ENCODE measurements at regions not wholly inside any gene's neighbourhood (a gene's known extent, or its start where the extent isn't known, plus 50 kb on each side); places are given as distances from the start of the nearest gene placed in this dataset.

GRCh38 chr21:15644489-15644888 lies 85.3 kb upstream of the USP25 start:
- no peak overlapping the region for H3K27ac ChIP-seq (ENCODE audit: low read depth in 2 of 2, low read length in 2 of 2)
- no peaks in the 10 kb centered on the region for H3K36me3 ChIP-seq (ENCODE audit: control insufficient read depth in 2 of 3, insufficient read depth in 3 of 3, low read length in 3 of 3)
- H3K4me1 ChIP-seq (ENCODE audit: control insufficient read depth in 2 of 3, insufficient read depth in 2 of 3, low read depth in 1 of 3, low read length in 3 of 3) = peaks cover 0 to 2% (median 0%) of the 10 kb centered on the region in 3 donors
- no peak for TF ChIP-seq CTCF (IDR thresholded peaks at IDR 0.05; ENCODE audit: borderline replicate concordance, extremely low read depth, insufficient read depth)
- FAIRE-seq (no peak), DNase-seq (no peak)
- intact Hi-C loops (cut with DNase I) = no loop called here
- H3K9ac ChIP-seq (ENCODE audit: low read length in 3 of 3) = no peak overlapping the region
- no peak overlapping the region for H3K4me3 ChIP-seq (ENCODE audit: low read length in 3 of 3)
- H3K27me3 ChIP-seq (ENCODE audit: control insufficient read depth, insufficient read depth, low read length) = no peaks in the 10 kb centered on the region
- no peaks in the 10 kb centered on the region for H3K9me3 ChIP-seq (ENCODE audit: control insufficient read depth in 2 of 3, insufficient read depth in 1 of 3, low read length in 3 of 3)

DNA sequence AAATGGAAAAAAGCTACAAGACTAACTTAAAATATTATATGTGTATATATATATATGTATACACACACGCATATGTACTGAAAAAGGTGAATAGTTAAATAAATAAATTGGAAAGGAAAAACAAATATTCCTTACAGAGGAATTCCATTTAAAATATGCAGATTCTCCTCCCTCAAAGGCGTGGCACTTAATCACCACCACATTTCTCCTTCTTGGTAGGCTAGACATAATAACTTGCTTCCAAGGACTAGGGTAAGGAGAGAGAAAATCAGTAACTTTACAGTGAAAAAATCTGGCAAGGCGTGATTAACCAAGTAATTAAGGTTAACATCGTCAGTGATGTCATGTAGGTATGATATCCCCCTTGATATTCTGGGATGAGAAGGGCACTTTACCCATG lies 84.0 kb upstream of the USP25 start:
- intact Hi-C loops (cut with DNase I) = no loop called here
- no peaks in the 10 kb centered on the region for H3K27me3 ChIP-seq (ENCODE audit: control insufficient read depth, insufficient read depth, low read length)
- TF ChIP-seq CTCF (IDR thresholded peaks at IDR 0.05; ENCODE audit: borderline replicate concordance, extremely low read depth, insufficient read depth) = no peak
- no peak for FAIRE-seq
- no peak overlapping the region for H3K4me3 ChIP-seq (ENCODE audit: low read length in 3 of 3)
- H3K9ac ChIP-seq (ENCODE audit: low read length in 3 of 3) = no peak overlapping the region
- H3K9me3 ChIP-seq (ENCODE audit: control insufficient read depth in 2 of 3, insufficient read depth in 1 of 3, low read length in 3 of 3) = no peaks in the 10 kb centered on the region
- DNase-seq = no peak
- H3K36me3 ChIP-seq (ENCODE audit: control insufficient read depth in 2 of 3, insufficient read depth in 3 of 3, low read length in 3 of 3) = no peaks in the 10 kb centered on the region
- no peaks in the 10 kb centered on the region for H3K4me1 ChIP-seq (ENCODE audit: control insufficient read depth in 2 of 3, insufficient read depth in 2 of 3, low read depth in 1 of 3, low read length in 3 of 3)
- H3K27ac ChIP-seq (ENCODE audit: low read depth in 2 of 2, low read length in 2 of 2) = no peak overlapping the region

DNA sequence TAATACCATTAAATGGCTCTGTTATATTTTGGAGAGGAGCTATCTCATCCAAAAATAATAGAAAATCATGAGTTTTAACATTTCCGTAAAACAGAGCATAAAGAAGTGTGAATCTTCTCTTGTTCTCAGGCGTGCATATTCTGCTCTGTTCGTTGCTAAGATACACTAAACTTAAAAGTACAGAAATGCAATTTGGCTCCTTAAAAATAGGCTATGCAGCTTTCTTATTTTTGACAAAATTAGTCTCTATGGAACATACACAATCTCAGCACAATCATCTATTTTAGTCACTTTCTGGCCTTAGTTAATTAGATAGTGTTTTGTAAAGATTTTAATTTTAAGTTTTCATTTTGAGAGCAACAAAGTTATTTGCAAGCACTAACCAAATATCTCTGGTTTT lies 79.0 kb upstream of the USP25 start:
- H3K36me3 ChIP-seq (ENCODE audit: control insufficient read depth in 2 of 3, insufficient read depth in 3 of 3, low read length in 3 of 3) = no peaks in the 10 kb centered on the region
- no peak overlapping the region for H3K27ac ChIP-seq (ENCODE audit: low read depth in 2 of 2, low read length in 2 of 2)
- FAIRE-seq = no peak
- TF ChIP-seq CTCF (IDR thresholded peaks at IDR 0.05; ENCODE audit: borderline replicate concordance, extremely low read depth, insufficient read depth) = no peak
- H3K4me3 ChIP-seq (ENCODE audit: low read length in 3 of 3) = no peak overlapping the region
- no peak overlapping the region for H3K9ac ChIP-seq (ENCODE audit: low read length in 3 of 3)
- intact Hi-C loops (cut with DNase I) = no loop called here
- DNase-seq = no peak
- no peaks in the 10 kb centered on the region for H3K4me1 ChIP-seq (ENCODE audit: control insufficient read depth in 2 of 3, insufficient read depth in 2 of 3, low read depth in 1 of 3, low read length in 3 of 3)
- no peaks in the 10 kb centered on the region for H3K9me3 ChIP-seq (ENCODE audit: control insufficient read depth in 2 of 3, insufficient read depth in 1 of 3, low read length in 3 of 3)
- H3K27me3 ChIP-seq (ENCODE audit: control insufficient read depth, insufficient read depth, low read length) = no peaks in the 10 kb centered on the region

GRCh38 chr21:15651172-15651571 lies 78.6 kb upstream of the USP25 start:
- intact Hi-C loops (cut with DNase I) = no loop called here
- no peaks in the 10 kb centered on the region for H3K9me3 ChIP-seq (ENCODE audit: control insufficient read depth in 2 of 3, insufficient read depth in 1 of 3, low read length in 3 of 3)
- FAIRE-seq = no peak

More at GRCh38 chr21:15651172-15651571, 78.6 kb upstream of the USP25 start:
- no peaks in the 10 kb centered on the region for H3K4me1 ChIP-seq (ENCODE audit: control insufficient read depth in 2 of 3, insufficient read depth in 2 of 3, low read depth in 1 of 3, low read length in 3 of 3)
- no peaks in the 10 kb centered on the region for H3K27me3 ChIP-seq (ENCODE audit: control insufficient read depth, insufficient read depth, low read length)
- H3K4me3 ChIP-seq (ENCODE audit: low read length in 3 of 3) = no peak overlapping the region
- no peak for TF ChIP-seq CTCF (IDR thresholded peaks at IDR 0.05; ENCODE audit: borderline replicate concordance, extremely low read depth, insufficient read depth)
- no peak overlapping the region for H3K9ac ChIP-seq (ENCODE audit: low read length in 3 of 3)
- no peak for DNase-seq
- no peaks in the 10 kb centered on the region for H3K36me3 ChIP-seq (ENCODE audit: control insufficient read depth in 2 of 3, insufficient read depth in 3 of 3, low read length in 3 of 3)
- H3K27ac ChIP-seq (ENCODE audit: low read depth in 2 of 2, low read length in 2 of 2) = no peak overlapping the region

All from kidney (tissue), 13 donors.